ENCODE measurements at regions not wholly inside any gene's neighbourhood (a gene's known extent, or its start where the extent isn't known, plus 50 kb on each side); places are given as distances from the start of the nearest gene placed in this dataset.

DNA sequence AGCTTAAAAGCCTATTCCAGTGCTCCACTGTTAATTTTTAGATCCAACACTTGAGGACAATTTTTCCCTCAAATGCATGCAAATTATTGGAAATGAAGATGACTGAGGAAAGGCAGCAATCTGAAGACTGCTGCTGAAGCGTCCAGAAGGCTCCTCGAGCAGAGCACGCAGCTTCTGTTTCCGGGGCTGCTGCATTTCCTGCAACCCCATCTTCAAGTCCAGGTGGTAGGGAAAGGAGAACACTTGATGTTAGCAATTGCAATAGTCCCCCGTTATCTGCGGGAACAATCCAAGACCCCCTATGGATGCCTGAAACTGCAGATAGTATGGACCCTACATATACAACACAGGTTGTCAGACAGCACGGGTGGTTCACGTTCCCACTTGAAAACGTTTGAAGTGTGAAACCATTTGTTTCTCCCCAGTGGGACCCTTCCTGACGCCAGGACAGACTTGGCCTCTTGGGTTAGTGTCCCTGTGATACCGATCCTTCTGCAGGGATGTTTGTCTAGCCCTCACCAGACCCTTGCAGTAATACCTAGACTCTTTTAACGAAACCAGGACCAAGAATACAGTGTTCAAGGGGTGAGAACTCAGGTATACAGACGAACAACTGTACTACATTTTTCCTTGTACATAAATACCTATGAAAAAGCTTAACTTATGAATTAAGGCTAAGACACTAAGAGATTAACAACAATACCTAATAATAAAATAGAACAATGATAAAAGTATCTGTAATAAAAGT, 152.3 kb downstream of the HSD17B3 start:
- no peak for FAIRE-seq
- POLR2A ChIA-PET = no interaction called here
- Histone ChIP-seq H3K4me3 (replicated peaks in 1 of 3; ENCODE audit: insufficient read depth in 1 of 3, low read depth in 1 of 3, low read length in 3 of 3) (no peak overlapping the region), H2AFZ (ENCODE audit: low read depth, low read length) (no peak overlapping the region), H3K27me3 (ENCODE audit: control insufficient read depth in 2 of 2, insufficient read depth in 2 of 2, low read length in 2 of 2) (peaks cover 0 to 5% of the 10 kb centered on the region in 2 experiments), H3K9me3 (replicated peaks; ENCODE audit: control insufficient read depth, insufficient read depth, low read length) (no peaks in the 10 kb centered on the region), H3K36me3 (ENCODE audit: control insufficient read depth in 2 of 2, extremely low read depth in 1 of 2, insufficient read depth in 2 of 2, low read length in 2 of 2) (no peaks in the 10 kb centered on the region), H3K9me1 (replicated peaks; ENCODE audit: control insufficient read depth, extremely low read depth, insufficient read depth, low read length) (no peaks in the 10 kb centered on the region), H3K9ac (replicated peaks; ENCODE audit: extremely low read depth, insufficient read depth, low read length) (no peak overlapping the region), H3K79me2 (ENCODE audit: control insufficient read depth, insufficient read depth, low read length) (no peaks in the 10 kb centered on the region), H4K20me1 (replicated peaks; ENCODE audit: control insufficient read depth, extremely low read depth, insufficient read depth, low read length) (no peaks in the 10 kb centered on the region), H3K27ac (ENCODE audit: insufficient read depth, low read depth, low read length) (no peak overlapping the region), H3K4me1 (ENCODE audit: control insufficient read depth, extremely low read depth, insufficient read depth, low read length) (no peaks in the 10 kb centered on the region), H3K4me2 (ENCODE audit: insufficient read depth, low read length) (no peak overlapping the region)
- DNase-seq (ENCODE audit: low read depth, low spot score) = no peak
- dilution Hi-C loops (cut with MboI; ENCODE audit: extremely low pct_ligation_motif_present, low sequenced_read_pairs) (no loop called here), intact Hi-C loops (cut with micrococcal nuclease) (no loop called here)
- BruUV-seq (replicated peaks) = no TSS peak
- TF ChIP-seq, protein P1, sequence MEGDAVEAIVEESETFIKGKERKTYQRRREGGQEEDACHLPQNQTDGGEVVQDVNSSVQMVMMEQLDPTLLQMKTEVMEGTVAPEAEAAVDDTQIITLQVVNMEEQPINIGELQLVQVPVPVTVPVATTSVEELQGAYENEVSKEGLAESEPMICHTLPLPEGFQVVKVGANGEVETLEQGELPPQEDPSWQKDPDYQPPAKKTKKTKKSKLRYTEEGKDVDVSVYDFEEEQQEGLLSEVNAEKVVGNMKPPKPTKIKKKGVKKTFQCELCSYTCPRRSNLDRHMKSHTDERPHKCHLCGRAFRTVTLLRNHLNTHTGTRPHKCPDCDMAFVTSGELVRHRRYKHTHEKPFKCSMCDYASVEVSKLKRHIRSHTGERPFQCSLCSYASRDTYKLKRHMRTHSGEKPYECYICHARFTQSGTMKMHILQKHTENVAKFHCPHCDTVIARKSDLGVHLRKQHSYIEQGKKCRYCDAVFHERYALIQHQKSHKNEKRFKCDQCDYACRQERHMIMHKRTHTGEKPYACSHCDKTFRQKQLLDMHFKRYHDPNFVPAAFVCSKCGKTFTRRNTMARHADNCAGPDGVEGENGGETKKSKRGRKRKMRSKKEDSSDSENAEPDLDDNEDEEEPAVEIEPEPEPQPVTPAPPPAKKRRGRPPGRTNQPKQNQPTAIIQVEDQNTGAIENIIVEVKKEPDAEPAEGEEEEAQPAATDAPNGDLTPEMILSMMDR (IDR thresholded peaks at IDR 0.05; ENCODE audit: extremely low read depth in 1 of 2, insufficient read depth in 1 of 2, low read depth in 1 of 2, low read length in 2 of 2) = no peak
- TF ChIP-seq MYC (IDR thresholded peaks at IDR 0.05; ENCODE audit: low read depth, low read length) (no peak), POLR2AphosphoS5 (IDR thresholded peaks at IDR 0.05; ENCODE audit: insufficient read depth, low read depth, low read length) (no peak), FOS (IDR thresholded peaks at IDR 0.05; ENCODE audit: borderline replicate concordance, insufficient read depth, low read length) (no peak), GATA2 (IDR thresholded peaks at IDR 0.05; ENCODE audit: insufficient read depth, insufficient read length, low read depth, low read length) (no peak), POLR2A (IDR thresholded peaks at IDR 0.05; ENCODE audit: low read depth, low read length) (no peak), JUN (IDR thresholded peaks at IDR 0.05; ENCODE audit: borderline replicate concordance, insufficient read depth, insufficient read length, low read depth) (no peak), EZH2 (IDR thresholded peaks at IDR 0.05; ENCODE audit: borderline replicate concordance, low read depth, low read length, severe bottlenecking) (no peak)
- TF ChIP-seq, protein P2, sequence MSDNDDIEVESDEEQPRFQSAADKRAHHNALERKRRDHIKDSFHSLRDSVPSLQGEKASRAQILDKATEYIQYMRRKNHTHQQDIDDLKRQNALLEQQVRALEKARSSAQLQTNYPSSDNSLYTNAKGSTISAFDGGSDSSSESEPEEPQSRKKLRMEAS (IDR thresholded peaks at IDR 0.05; ENCODE audit: insufficient read depth, insufficient read length) = no peak
- CTCF ChIA-PET = interaction anchor here (1.4 to 2.2 kb wide), 2 partner anchors 12 to 72 kb away, joined by 4 to 6 read pairs; no protein-coding TSS in a partner anchor

All from endothelial cell of umbilical vein (primary cell).